ENCODE measurements at regions not wholly inside any gene's neighbourhood (a gene's known extent, or its start where the extent isn't known, plus 50 kb on each side); places are given as distances from the start of the nearest gene placed in this dataset.

- TF ChIP-seq CTCF (IDR thresholded peaks at IDR 0.05) (no peak), POLR2A (IDR thresholded peaks at IDR 0.05) (no peak)
Measured at GRCh38 chr4:96193061-96193460, 353.2 kb downstream of the PDHA2 start.
